GM12864 (cell line): ENCODE measurements at regions not wholly inside any gene's neighbourhood (a gene's known extent, or its start where the extent isn't known, plus 50 kb on each side); places are given as distances from the start of the nearest gene placed in this dataset.
"Not testable (repeated sequence)": the region's sequence is repeated elsewhere in the genome, so short reads cannot be mapped to it uniquely, and the experiment has no call there.

Source experiments
- DNase-seq: peaks from one replicate; pipeline ENCODE4 v3.0.0-alpha.2; 2011; ENCODE audit warnings: low read depth
- H3K4me3 ChIP-seq: 2 replicates; pipeline ENCODE4 v1.5.1; 2011; ENCODE audit warnings: mild to moderate bottlenecking, low read depth, low read length, control low read depth
- CTCF ChIP-seq: IDR thresholded peaks from 2 replicates; pipeline ENCODE4 v1.5.1; 2011; ENCODE audit warnings: low read depth, mild to moderate bottlenecking, moderate library complexity, low read length, control low read depth, inconsistent platforms; ENCODE audit errors: missing control alignments

- DNase-seq = no peak
- no peak for TF ChIP-seq CTCF
- no peak overlapping the region for H3K4me3 ChIP-seq
Observed at GRCh38 chr6:69578361-69578890, 218.4 kb downstream of the LMBRD1 start.

GRCh38 chr6:69571234-69571633 lies 225.6 kb downstream of the LMBRD1 start:
- TF ChIP-seq CTCF = no peak
- no peak overlapping the region for H3K4me3 ChIP-seq
- DNase-seq = no peak

- H3K4me3 ChIP-seq = no peak overlapping the region
- DNase-seq = no peak
- no peak for TF ChIP-seq CTCF
Observed at GRCh38 chr6:69570106-69570505, 226.7 kb downstream of the LMBRD1 start.

- not testable (repeated sequence) for H3K4me3 ChIP-seq, DNase-seq
Observed at GRCh38 chr6:69560597-69560996, 236.2 kb downstream of the LMBRD1 start.

GRCh38 chr6:69555088-69555638 lies 241.6 kb downstream of the LMBRD1 start:
- no peak for TF ChIP-seq CTCF
- DNase-seq = no peak
- H3K4me3 ChIP-seq = no peak overlapping the region

GRCh38 chr6:69542494-69542893 lies 254.3 kb downstream of the LMBRD1 start:
- no peak for TF ChIP-seq CTCF
- H3K4me3 ChIP-seq = no peak overlapping the region
- DNase-seq = no peak

- no peak for TF ChIP-seq CTCF
- H3K4me3 ChIP-seq = no peak overlapping the region
- no peak for DNase-seq
Observed at GRCh38 chr6:69527921-69528476, 268.8 kb downstream of the LMBRD1 start.

- DNase-seq, H3K4me3 ChIP-seq: not testable (repeated sequence)
Observed at GRCh38 chr6:69515480-69515879, 281.3 kb downstream of the LMBRD1 start.
